Cerebellar nuclear complex (tissue), 1 donor: ENCODE measurements at regions not wholly inside any gene's neighbourhood (a gene's known extent, or its start where the extent isn't known, plus 50 kb on each side); places are given as distances from the start of the nearest gene placed in this dataset.
A peak's percentile ranks its signal among the peaks of the same experiment; 100 is the strongest.

Experiments used
- DNase-seq, 2 experiments: peaks; one replicate each; lab custom pipeline; 2025; lab: John Stamatoyannopoulos, UW

DNA sequence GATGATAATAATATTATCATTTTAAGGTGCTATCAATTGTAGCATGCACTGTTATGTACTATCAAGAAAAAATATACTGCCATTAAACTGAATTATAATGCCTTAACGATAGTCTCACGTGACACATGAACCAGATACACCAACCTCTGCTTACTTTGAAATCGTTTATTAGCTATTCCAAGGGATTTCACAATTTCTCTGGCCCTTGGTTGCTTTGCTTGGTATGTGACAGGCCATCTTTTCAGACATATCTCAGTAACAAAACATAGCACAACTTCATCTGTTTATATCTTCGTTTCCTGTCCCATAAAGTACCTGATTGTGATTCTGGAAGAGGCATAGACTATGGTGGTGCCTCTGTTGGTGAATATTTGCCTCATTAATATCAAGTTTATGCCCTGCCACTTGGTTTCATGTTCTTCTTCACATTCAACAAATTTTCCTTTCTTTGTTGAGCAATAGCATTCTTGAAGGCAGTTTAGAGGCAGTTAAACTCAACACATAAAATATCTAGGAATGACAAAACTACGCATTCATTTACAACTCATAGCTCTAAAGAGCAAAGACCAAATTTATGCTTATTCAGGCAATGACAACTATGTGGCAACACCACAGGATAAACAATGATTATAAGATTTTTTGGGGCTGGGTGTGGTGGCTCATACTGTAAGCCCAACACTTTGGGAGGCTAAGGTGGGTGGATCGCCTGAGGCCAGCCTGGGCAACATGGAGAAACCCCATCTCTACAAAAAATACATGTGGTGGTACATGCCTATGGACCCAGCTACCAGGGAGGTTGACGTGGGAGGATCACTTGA lies 84.3 kb downstream of the MCFD2 start:
- DNase-seq = no peak

DNA sequence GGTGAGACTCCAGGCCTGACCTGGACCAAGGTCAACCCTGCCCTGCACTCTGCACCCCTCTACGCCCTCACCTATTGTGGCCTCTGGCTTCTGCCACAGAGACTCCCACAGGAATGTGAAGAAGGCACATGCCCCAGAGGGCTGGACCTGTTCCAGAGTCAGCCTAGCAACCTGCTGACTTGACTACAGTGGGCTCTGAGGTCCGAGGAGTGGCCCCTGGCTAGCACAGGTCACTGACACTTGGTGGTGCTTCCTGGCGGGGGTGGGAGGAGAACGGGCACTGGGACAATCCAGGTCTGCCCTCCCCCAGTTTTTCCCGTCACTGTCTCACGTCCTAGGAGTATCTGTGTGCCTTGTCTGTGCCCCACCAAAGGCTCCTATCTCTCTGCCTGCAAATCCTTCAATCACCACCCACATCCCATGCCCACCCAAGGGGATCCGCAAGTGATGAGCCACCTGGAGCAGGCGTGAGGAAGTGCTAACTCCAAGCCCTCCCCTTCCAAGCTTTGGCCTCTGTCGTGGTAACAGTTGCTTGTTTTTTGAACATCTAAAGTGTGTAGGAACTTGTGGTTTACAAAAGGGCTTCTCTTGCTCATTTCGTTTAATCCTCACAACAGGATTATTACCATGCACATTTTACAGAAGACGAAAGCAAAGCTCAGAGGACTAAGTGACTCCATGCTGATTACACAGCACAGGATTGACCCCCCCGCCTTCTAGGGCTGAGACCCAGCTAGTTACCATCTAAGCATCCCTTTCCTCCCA lies 86.2 kb downstream of the MCFD2 start:
- no peak for DNase-seq

DNA sequence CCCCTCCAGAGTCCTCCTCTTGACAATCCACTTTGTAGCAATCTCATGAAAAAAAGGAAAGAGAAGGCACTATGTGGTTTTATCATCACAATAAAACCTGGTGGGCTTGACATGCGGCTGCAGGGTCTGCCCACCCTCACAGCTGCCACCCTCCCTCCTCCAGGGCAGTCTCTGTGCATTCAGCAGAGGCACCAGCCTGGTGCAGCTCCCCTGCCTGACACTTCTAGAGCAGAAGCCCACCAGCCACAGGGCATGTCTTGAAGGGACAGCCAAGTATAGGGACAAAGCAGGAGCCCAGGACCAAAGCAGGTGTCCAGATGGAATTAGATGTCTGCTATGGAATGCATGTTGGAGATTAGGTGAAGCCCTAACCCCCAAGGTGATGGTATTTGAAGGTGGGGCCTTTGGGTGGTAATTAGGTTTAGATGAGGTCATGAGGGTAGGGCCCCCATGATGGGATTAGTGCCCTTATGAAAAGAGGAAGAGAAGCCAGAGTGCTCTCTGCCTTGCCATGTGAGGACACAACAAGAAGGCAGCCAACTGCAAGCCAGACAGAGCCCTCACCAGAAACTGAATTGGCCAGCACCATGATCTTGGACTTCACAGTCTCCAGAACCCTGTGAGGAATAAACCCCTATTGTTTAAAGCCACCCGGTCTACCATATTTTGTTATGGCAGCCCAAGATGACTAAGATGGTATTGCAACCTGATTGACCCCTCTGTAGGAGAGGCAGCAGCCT lies 86.9 kb downstream of the MCFD2 start:
- no peak for DNase-seq

DNA sequence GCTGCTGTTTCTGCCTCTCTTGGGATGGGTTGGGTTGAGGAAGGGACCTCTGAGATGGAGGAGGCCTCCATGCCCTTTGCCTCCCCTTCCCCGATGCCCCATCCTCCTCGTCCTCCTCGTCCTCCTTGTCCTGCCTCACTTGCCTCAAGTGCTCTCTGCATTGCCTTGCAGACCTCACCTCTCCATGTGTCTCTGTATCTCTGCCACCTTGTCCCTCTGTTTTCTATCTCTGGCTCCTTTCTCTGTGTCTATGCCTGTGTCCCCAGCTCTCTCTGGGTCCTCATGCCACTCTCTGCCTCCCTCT lies 87.5 kb downstream of the MCFD2 start:
- no peak for DNase-seq

- DNase-seq = no peak
Observed at GRCh38 chr2:46827274-46828134, 88.1 kb downstream of the MCFD2 start.

DNA sequence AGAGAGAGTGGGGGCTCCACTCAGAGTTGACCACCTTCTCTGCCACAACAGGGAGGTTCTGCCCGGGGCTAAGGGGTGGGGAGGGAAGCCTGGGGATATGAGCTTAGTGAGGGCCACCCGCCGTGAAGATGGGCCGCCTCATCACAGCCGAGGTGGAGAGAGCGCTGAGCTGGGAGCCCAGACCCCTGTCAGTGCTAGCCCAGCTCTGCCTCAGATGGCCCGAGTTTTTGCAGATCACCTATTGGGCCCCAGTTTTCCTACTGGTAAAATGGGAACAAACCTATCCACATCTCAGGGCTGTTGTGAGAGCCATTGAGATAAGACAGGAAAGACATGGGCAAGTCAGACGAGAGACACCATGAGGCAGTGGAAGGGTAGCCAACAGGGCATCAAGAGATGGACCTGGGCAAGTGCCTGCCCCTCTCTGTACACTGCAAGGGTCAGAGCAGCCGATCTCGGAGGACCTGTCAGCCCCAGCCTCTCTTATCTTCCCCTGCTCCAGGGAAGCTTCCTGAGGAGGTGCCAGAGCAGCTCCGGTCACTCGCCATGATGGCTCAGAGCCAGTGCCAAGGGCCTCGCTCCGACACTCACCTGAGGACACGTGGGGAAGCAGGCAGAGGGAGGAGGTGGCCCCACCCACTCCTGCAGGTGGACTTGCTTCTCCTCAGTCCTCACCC lies 88.9 kb downstream of the MCFD2 start:
- no peak for DNase-seq

GRCh38 chr2:46825939-46826568 lies 89.6 kb downstream of the MCFD2 start:
- no peak for DNase-seq

GRCh38 chr2:46825231-46825938 lies 90.2 kb downstream of the MCFD2 start:
- DNase-seq = no peak

DNA sequence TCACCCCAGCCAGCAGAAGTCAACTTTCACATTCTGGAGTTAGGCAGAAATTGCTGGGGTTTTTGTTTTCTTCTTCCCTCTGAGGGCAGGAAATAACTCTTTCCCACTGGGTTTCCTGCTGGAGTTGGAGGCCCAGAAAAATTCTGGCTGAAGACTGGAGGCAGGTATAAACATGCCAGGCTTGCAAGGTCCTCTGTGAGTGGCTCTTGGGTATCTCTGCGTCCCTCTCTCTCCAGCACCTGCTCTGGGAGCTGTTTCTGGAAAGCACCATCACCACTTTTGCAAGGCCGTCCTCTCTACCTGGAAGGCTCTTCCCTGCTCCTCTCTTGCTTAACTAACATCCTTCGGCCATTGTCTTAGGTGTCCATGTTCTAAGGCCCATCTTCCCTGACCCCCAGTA lies 91.0 kb downstream of the MCFD2 start:
- DNase-seq = no peak

DNA sequence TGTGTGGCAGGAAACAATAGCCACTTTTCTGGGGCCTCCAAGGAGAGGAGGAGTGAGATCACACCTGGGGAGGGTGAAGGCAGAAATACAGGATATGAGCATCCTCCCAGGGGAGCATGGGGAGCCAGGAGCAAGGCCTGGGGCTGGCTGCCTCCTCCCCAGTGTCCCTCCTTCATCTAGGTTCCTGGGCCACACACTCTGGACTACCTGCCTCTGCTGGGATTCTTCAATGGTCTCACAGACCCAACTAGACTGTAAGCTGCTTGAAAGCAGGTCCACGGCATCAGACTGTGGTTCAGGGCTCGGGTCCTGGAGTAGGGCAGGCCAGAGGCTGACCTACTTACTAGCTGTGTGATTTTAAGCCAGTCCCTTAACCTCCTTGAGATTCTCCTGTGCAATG lies 94.0 kb downstream of the MCFD2 start:
- DNase-seq = no peak

DNA sequence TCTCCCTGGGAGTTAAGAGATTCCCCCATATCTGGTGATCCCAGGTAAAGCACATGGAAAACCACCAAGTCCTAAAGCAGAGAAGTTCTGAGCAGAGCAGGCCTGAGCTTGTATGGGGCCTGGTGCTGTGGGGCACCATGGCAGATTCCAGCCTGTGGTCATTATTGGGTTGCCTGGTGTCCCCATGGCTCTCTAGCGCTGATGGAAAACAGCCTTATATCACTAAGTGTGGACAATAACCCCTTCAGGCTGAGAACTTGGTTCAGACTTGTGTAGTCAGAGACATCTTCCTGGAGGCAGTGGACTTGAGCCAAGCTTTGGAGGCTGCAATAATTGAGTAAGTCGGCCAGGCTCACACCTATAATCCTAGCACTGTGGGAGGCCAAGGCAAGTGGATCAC lies 96.8 kb downstream of the MCFD2 start:
- DNase-seq = no peak

GRCh38 chr2:46818141-46818621 lies 97.4 kb downstream of the MCFD2 start:
- DNase-seq = peak; percentile 68 to 89

- no peak for DNase-seq
Observed at GRCh38 chr2:46816846-46817726, 98.5 kb downstream of the MCFD2 start.

DNA sequence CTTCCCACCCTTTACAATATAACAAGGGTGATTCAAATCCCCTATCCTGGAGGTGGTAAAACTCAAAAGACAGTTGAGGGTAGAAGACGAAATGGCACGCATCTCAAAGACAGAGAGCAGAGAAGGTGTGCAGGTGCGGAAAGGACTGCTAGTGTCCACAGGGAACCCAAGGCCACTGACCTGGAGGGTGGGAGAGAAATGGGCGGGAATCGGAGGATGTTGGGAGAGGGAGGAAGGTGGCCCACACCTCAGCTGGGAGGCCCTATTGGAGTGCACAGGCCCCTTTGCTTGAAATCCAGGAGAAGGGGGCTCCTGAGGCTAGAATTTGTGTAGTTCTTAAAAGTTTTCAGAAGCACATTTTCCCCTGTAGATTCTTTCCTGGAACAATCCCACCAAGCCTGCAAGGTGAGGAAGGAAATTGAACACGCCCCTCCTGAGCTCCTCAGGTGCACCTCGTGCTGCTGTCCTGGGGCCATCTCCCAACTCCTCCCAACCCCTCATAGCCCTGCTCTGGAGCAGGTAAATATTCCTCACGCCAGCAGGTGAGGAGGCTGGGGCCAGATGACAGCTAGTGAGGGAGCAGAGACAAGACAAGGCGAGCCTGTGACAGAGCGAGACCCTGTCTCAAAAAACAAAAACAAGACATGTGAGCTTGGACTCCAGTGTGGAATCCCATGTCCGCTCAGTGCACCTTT lies 99.3 kb downstream of the MCFD2 start:
- DNase-seq = no peak

DNA sequence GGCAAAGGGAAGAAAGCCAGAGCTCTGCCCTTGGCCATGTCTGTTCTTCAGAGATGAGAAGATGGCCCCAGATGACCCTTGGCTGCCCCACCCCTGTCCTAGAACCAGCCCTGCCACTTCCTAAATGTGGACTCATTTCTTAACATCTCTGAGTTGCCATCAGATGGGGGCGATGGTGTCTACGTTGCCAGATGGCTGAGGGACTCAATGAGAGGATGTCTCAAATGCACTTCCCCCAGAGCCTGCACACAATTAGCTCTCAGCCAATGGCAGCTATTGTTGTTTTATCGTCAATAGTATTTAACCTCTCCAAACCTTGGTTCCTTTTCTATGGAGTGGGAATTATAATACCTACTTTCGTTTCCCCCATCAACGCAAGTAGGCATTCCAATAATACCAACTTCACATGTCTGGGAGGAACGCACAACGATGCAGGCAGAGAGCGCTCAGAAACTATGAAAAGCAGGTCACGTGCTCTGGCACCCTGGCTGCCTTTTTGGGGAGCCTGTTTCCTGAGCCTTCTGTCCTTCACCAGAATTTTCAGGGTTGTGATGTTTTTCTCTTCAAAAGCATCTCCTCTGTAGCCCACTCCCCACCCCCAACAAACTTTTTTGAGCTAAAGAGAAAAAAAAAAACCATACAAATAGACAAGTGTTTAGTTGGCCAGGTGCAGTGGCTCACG lies 100.3 kb downstream of the MCFD2 start:
- DNase-seq = no peak

- DNase-seq = no peak
Observed at GRCh38 chr2:46814160-46814961, 101.2 kb downstream of the MCFD2 start.

GRCh38 chr2:46813680-46814079 lies 101.9 kb downstream of the MCFD2 start:
- DNase-seq = no peak
